HG02870 (cell line): ENCODE measurements at regions not wholly inside any gene's neighbourhood (a gene's known extent, or its start where the extent isn't known, plus 50 kb on each side); places are given as distances from the start of the nearest gene placed in this dataset.
"Not testable (repeated sequence)": the region's sequence is repeated elsewhere in the genome, so short reads cannot be mapped to it uniquely, and the experiment has no call there.

Experiments used
- ATAC-seq: cut with Tn5 transposase; IDR thresholded peaks from one replicate; pipeline ENCODE4 v1.9.1; 2021; ENCODE audit warnings: mild to moderate bottlenecking, moderate library complexity; ENCODE audit not compliant: unreplicated experiment

- ATAC-seq, result no peak
These were observed 603.0 kb downstream of the BNC2 start for GRCh38 chr9:16267281-16268066.

- no peak for ATAC-seq
These were observed 602.2 kb downstream of the BNC2 start for GRCh38 chr9:16268067-16268881.

GRCh38 chr9:16271967-16272366 is 598.5 kb downstream of the BNC2 start:
- no peak for ATAC-seq

- no peak for ATAC-seq
These were observed 597.7 kb downstream of the BNC2 start for GRCh38 chr9:16272776-16273175.

GRCh38 chr9:16275795-16276624 is 594.5 kb downstream of the BNC2 start:
- ATAC-seq, result no peak

GRCh38 chr9:16276866-16277265 is 593.6 kb downstream of the BNC2 start:
- ATAC-seq, result no peak

GRCh38 chr9:16277471-16277960 is 593.0 kb downstream of the BNC2 start:
- ATAC-seq, result no peak

- no peak for ATAC-seq
These were observed 592.0 kb downstream of the BNC2 start for GRCh38 chr9:16278326-16278999.

- no peak for ATAC-seq
These were observed 588.8 kb downstream of the BNC2 start for GRCh38 chr9:16281707-16282106.

- no peak for ATAC-seq
These were observed 588.3 kb downstream of the BNC2 start for GRCh38 chr9:16282216-16282615.

GRCh38 chr9:16282718-16283117 is 587.8 kb downstream of the BNC2 start:
- ATAC-seq, result no peak

GRCh38 chr9:16286160-16286559 is 584.3 kb downstream of the BNC2 start:
- no peak for ATAC-seq

- no peak for ATAC-seq
These were observed 580.8 kb downstream of the BNC2 start for GRCh38 chr9:16289639-16290038.

GRCh38 chr9:16290169-16290568 is 580.3 kb downstream of the BNC2 start:
- peak; percentile 58 for ATAC-seq

- no peak for ATAC-seq
These were observed 578.5 kb downstream of the BNC2 start for GRCh38 chr9:16291921-16292320.

GRCh38 chr9:16293610-16294009 is 576.9 kb downstream of the BNC2 start:
- no peak for ATAC-seq

GRCh38 chr9:16294133-16294770 is 576.2 kb downstream of the BNC2 start:
- no peak for ATAC-seq

GRCh38 chr9:16294940-16295339 is 575.5 kb downstream of the BNC2 start:
- not testable (repeated sequence) for ATAC-seq

GRCh38 chr9:16299368-16299767 is 571.1 kb downstream of the BNC2 start:
- not testable (repeated sequence) for ATAC-seq

GRCh38 chr9:16303506-16303905 is 567.0 kb downstream of the BNC2 start:
- no peak for ATAC-seq
